ENCODE measurements at regions not wholly inside any gene's neighbourhood (a gene's known extent, or its start where the extent isn't known, plus 50 kb on each side); places are given as distances from the start of the nearest gene placed in this dataset.

- no peak for DNase-seq (ENCODE audit: low read depth)
- no peaks in the 10 kb centered on the region for H3K27me3 ChIP-seq (ENCODE audit: control insufficient read depth, insufficient read depth, low read length)
- TF ChIP-seq, protein P1, sequence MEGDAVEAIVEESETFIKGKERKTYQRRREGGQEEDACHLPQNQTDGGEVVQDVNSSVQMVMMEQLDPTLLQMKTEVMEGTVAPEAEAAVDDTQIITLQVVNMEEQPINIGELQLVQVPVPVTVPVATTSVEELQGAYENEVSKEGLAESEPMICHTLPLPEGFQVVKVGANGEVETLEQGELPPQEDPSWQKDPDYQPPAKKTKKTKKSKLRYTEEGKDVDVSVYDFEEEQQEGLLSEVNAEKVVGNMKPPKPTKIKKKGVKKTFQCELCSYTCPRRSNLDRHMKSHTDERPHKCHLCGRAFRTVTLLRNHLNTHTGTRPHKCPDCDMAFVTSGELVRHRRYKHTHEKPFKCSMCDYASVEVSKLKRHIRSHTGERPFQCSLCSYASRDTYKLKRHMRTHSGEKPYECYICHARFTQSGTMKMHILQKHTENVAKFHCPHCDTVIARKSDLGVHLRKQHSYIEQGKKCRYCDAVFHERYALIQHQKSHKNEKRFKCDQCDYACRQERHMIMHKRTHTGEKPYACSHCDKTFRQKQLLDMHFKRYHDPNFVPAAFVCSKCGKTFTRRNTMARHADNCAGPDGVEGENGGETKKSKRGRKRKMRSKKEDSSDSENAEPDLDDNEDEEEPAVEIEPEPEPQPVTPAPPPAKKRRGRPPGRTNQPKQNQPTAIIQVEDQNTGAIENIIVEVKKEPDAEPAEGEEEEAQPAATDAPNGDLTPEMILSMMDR (IDR thresholded peaks at IDR 0.05; ENCODE audit: insufficient read depth, low read length, poor library complexity, severe bottlenecking) = no peak
- H3K36me3 ChIP-seq (ENCODE audit: control insufficient read depth, insufficient read depth, low read length) = no peaks in the 10 kb centered on the region
- H3K4me3 ChIP-seq (ENCODE audit: low read depth, low read length) = no peak overlapping the region
Observed at GRCh38 chr3:80601479-80601878, 833.7 kb upstream of the ROBO1 start.

DNA sequence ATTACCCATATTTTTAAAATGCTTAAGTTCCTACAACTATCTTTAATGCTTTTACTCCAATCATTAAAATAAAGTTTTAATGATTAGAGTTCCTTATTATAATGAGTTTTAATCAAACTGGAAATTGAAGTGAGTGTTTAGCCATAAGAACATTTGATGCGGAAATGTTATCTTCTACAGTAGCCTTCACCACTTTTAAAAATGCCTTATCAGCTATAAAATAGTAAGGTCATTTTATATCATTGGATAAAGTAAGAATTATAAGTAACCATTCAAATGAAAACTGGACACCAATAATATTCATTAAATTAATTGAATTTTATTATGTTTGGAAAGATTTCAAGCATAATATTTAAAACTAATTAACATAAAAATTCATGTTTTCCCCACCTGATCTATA is 825.0 kb upstream of the ROBO1 start:
- no peaks in the 10 kb centered on the region for H3K36me3 ChIP-seq (ENCODE audit: control insufficient read depth, insufficient read depth, low read length)
- H3K4me3 ChIP-seq (ENCODE audit: low read depth, low read length) = no peak overlapping the region
- no peak for DNase-seq (ENCODE audit: low read depth)
- TF ChIP-seq, protein P1 (IDR thresholded peaks at IDR 0.05; ENCODE audit: insufficient read depth, low read length, poor library complexity, severe bottlenecking) = no peak
- H3K27me3 ChIP-seq (ENCODE audit: control insufficient read depth, insufficient read depth, low read length) = no peaks in the 10 kb centered on the region

DNA sequence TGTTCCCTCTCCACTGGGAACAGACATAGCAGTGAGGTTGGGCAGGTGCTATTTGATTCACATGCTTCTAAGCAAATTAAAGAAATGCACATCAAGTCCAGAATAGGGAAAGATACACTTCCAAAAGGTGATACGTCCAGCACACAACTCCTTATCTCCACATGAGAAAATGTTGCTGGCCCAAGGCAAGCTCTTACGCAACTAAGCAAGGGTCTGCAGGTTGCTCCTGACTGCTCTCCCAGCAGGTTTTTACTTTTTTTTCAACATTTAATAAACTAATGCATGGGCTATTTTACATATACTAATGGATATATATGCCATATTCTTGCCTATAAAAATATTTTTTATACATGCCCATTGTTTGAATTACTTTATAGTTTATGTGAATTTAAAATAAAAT is 818.5 kb upstream of the ROBO1 start:
- TF ChIP-seq, protein P1 (IDR thresholded peaks at IDR 0.05; ENCODE audit: insufficient read depth, low read length, poor library complexity, severe bottlenecking) = no peak
- Histone ChIP-seq H3K4me3 (ENCODE audit: low read depth, low read length) (no peak overlapping the region), H3K36me3 (ENCODE audit: control insufficient read depth, insufficient read depth, low read length) (no peaks in the 10 kb centered on the region), H3K27me3 (ENCODE audit: control insufficient read depth, insufficient read depth, low read length) (no peaks in the 10 kb centered on the region)
- no peak for DNase-seq (ENCODE audit: low read depth)

DNA sequence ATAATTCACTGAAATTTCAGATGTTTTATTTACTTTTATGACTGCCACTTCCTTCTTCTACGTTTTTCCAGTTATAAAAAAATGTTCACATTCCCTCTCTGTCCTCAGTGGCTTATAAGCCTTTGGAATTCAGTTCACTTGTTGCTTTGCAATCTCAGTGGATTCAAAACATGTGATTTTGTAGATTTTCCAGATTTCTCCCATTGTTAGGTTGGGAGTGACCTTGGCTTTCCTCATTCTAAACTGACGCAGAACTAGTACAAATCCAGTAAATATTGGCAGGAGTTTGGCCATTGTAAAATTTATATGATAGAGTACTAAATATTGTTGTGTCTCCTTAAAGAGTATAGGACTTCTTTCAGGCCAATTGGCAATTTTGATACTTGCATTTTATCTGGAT is 812.3 kb upstream of the ROBO1 start:
- Histone ChIP-seq H3K36me3 (ENCODE audit: control insufficient read depth, insufficient read depth, low read length) (no peaks in the 10 kb centered on the region), H3K27me3 (ENCODE audit: control insufficient read depth, insufficient read depth, low read length) (no peaks in the 10 kb centered on the region), H3K4me3 (ENCODE audit: low read depth, low read length) (no peak overlapping the region)
- TF ChIP-seq, protein P1 (IDR thresholded peaks at IDR 0.05; ENCODE audit: insufficient read depth, low read length, poor library complexity, severe bottlenecking) = no peak
- DNase-seq (ENCODE audit: low read depth) = no peak

DNA sequence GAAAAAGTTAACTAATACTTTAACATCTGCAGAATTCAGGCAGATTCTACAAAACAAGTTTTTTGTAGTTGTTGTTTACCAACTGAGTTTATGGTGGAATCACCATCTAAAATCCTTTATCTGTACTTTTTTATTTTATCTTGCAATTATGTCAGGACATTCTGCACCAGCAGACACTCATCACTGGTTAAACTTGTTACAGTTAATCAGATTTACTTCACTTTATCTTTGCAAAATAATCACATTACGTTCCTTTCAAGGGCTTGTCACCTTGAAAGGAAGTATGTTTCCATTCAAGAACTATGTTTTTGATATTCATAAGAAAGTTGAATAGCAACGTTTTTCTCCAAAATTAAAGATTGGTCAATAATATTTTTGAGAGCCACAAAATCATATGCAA is 796.6 kb upstream of the ROBO1 start:
- no peaks in the 10 kb centered on the region for H3K27me3 ChIP-seq (ENCODE audit: control insufficient read depth, insufficient read depth, low read length)
- no peak for DNase-seq (ENCODE audit: low read depth)

DNA sequence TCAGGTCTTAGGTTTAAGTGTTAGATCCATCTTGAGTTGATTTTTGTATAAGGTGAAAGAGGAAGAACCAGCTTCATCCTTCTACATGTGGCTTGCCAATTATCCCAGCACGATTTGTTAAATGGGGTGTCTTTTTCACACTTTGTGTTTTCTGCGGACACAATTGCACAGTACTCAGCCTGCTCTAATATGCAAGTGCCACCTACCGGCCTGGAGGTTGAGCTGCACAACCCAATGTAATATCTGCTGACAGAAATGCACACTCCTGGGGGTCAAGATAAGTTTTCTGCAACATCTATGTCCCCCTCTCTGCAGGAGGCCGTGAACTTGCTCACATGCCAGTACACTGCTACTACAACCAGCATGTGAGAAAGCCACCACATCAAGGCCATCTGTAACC is 791.9 kb upstream of the ROBO1 start:
- DNase-seq (ENCODE audit: low read depth) = no peak
- Histone ChIP-seq H3K4me3 (ENCODE audit: low read depth, low read length) (no peak overlapping the region), H3K36me3 (ENCODE audit: control insufficient read depth, insufficient read depth, low read length) (no peaks in the 10 kb centered on the region), H3K27me3 (ENCODE audit: control insufficient read depth, insufficient read depth, low read length) (no peaks in the 10 kb centered on the region)
- TF ChIP-seq, protein P1 (IDR thresholded peaks at IDR 0.05; ENCODE audit: insufficient read depth, low read length, poor library complexity, severe bottlenecking) = no peak

More for the DNA sequence above, 796.6 kb upstream of the ROBO1 start:
- no peak overlapping the region for H3K4me3 ChIP-seq (ENCODE audit: low read depth, low read length)
- no peaks in the 10 kb centered on the region for H3K36me3 ChIP-seq (ENCODE audit: control insufficient read depth, insufficient read depth, low read length)
- TF ChIP-seq, protein P1 (IDR thresholded peaks at IDR 0.05; ENCODE audit: insufficient read depth, low read length, poor library complexity, severe bottlenecking) = no peak

Data from kidney epithelial cell (primary cell).